Activated CD4-positive, alpha-beta T cell treated with anti-CD3 and anti-CD28 coated beads, Interleukin-2, amount 10 ng/mL, durations not matched to agents 24 days and 14 days (primary cell): ENCODE measurements at regions not wholly inside any gene's neighbourhood (a gene's known extent, or its start where the extent isn't known, plus 50 kb on each side); places are given as distances from the start of the nearest gene placed in this dataset.
"Not testable (repeated sequence)": the region's sequence is repeated elsewhere in the genome, so short reads cannot be mapped to it uniquely, and the experiment has no call there.

Source experiments
- DNase-seq: peaks from one replicate; pipeline ENCODE4 v3.0.0; 2022
- H3K27ac Mint-ChIP-seq: one replicate; pipeline ENCODE4 v1.8.0; 2022; ENCODE audit warnings: mild to moderate bottlenecking, mixed read lengths
- H3K27me3 Mint-ChIP-seq: one replicate; pipeline ENCODE4 v1.8.0; 2022; ENCODE audit warnings: mixed read lengths
- H3K36me3 Mint-ChIP-seq: one replicate; pipeline ENCODE4 v1.8.0; 2022; ENCODE audit warnings: low read depth, mild to moderate bottlenecking, mixed read lengths
- H3K4me1 Mint-ChIP-seq: one replicate; pipeline ENCODE4 v1.8.0; 2021; ENCODE audit warnings: mixed read lengths
- H3K4me3 Mint-ChIP-seq: one replicate; pipeline ENCODE4 v1.8.0; 2022; ENCODE audit warnings: mild to moderate bottlenecking, moderate library complexity, mixed read lengths
- H3K9me3 Mint-ChIP-seq: one replicate; pipeline ENCODE4 v1.8.0; 2021; ENCODE audit warnings: mixed read lengths
- intact Hi-C: fragments of 100-400 bp; cut with micrococcal nuclease; formaldehyde crosslinking; loops from one replicate; pipeline ENCODE4 v1.15.1; 2023

DNA sequence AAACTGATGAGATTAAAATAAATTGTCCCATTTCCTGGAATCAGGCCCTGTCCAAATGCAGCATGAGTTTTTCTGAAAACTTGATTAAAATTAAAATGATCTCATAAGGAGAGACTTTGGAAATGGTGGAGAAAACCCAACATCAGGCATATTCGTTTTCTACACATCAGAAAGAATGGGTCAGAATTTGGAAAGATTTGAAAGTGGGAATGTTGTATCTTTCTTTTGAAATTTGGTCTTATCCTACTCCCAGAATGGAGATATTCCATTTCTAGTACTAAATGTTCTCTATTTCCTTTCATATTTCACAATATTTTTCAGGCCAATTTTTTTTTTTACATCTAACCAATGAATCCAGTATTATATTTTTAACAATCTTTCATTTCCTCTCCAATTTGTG is 223.9 kb upstream of the RXFP2 start:
- Mint-ChIP-seq H3K36me3 (no peaks in the 10 kb centered on the region), H3K9me3 (peaks cover 3% of the 10 kb centered on the region), H3K27ac (no peak overlapping the region), H3K4me3 (no peak overlapping the region), H3K27me3 (no peaks in the 10 kb centered on the region), H3K4me1 (no peaks in the 10 kb centered on the region)
- no peak for DNase-seq
- intact Hi-C loops, result no loop called here

DNA sequence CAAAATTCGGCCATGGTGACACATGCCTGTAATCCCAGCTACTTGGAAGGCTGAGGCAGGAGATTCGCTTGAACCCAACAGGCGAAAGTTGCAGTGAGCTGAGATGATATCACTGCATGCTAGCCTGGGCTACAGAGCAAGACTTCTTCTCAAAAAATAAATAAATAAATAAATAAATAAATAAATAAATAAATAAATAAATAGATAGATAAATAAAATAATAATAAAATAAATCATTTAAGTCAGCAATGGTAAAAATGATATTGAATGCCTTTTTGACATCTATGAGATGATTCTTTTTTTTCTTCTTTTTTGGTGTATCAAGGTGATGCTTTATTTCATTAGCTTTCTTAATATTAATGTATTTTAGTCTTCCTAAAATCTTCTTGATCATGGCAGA is 221.7 kb upstream of the RXFP2 start:
- Mint-ChIP-seq H3K4me1 (no peaks in the 10 kb centered on the region), H3K36me3 (no peaks in the 10 kb centered on the region), H3K4me3 (no peak overlapping the region), H3K27me3 (no peaks in the 10 kb centered on the region), H3K9me3 (no peaks in the 10 kb centered on the region), H3K27ac (no peak overlapping the region)
- DNase-seq, result no peak
- intact Hi-C loops, result no loop called here

DNA sequence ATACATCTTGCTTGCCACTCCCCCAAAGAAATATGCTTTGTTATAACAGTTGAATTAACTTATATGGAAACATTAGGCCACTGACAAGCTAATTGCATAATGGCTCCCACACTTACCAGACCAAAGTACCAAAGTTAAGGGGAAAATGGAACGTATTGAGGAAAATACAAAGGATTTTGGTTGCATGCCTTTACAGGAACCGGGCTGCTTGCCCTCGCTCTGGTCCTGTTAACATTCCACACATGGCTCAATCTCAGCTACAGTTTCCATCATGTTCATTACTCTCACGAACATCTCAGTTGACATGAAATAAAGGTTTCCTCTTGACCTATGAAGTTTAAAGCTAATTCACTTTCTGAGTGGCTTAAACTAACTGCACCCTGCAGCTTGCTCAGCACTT is 220.7 kb upstream of the RXFP2 start:
- Mint-ChIP-seq H3K27me3 (no peaks in the 10 kb centered on the region), H3K36me3 (no peaks in the 10 kb centered on the region), H3K27ac (no peak overlapping the region), H3K4me3 (no peak overlapping the region), H3K4me1 (no peaks in the 10 kb centered on the region), H3K9me3 (no peaks in the 10 kb centered on the region)
- intact Hi-C loops, result no loop called here
- no peak for DNase-seq

DNA sequence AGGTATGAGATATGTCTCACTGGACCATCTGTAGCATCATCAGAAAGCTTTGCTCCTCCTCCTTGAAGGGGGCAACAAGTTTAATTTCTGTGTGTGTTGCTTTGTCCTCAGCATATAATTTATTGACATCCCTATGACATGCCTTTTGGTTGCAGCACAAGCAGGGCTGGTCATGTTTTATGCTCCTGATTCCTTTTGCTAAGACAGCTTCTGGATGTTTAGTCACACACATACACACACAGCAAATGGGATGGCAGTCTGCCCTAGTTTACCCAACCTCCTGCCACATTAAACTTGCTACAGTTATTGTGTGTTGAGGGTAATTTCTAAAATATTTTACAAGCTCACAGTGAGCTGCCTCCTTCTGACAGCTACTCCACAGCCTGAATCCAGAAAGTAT is 217.9 kb upstream of the RXFP2 start:
- Mint-ChIP-seq H3K4me3 (no peak overlapping the region), H3K9me3 (no peaks in the 10 kb centered on the region), H3K27ac (no peak overlapping the region), H3K27me3 (no peaks in the 10 kb centered on the region), H3K36me3 (no peaks in the 10 kb centered on the region), H3K4me1 (no peaks in the 10 kb centered on the region)
- DNase-seq, result no peak
- intact Hi-C loops, result no loop called here

DNA sequence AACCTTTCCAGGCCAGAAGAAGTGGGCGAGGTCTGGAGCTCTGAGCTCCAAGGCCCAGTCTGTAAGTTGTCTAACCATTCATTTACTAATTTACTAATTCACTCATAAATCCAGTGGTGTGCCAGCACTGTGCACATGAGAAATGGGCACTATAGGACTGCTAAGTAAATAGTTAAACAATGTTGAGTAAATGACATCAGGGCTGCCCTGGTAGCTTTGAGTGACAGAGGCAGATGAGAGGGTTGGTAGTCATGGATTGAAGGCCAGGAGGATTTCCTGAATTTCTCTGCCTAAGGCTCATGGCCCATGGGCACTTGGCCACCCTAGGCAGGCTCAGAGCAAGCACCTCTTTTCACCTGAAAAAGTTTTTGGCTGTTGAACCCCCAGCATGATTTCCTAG is 216.9 kb upstream of the RXFP2 start:
- no peak for DNase-seq
- Mint-ChIP-seq H3K9me3 (no peaks in the 10 kb centered on the region), H3K27me3 (no peaks in the 10 kb centered on the region), H3K4me3 (no peak overlapping the region), H3K27ac (no peak overlapping the region), H3K36me3 (no peaks in the 10 kb centered on the region), H3K4me1 (no peaks in the 10 kb centered on the region)
- intact Hi-C loops, result no loop called here

DNA sequence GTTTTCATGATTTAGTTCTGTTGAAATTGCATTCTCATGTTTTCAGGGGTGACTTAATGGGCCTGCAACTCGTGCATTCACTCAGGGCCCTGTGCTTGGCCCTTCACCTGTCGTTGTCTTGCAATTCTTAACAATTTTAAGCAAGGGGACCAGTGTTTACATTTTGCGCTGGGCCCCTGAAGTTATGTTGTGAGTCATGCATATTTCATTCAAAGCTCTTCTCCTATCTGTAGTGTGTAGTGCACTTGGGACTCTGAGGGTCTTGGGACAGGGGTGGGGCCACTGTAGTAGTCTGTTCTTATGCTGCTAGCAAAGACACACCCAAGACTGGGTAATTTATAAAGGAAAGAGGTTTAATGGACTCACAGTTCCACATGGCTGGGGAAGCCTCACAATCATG is 211.2 kb upstream of the RXFP2 start:
- H3K4me3 Mint-ChIP-seq, result no peak overlapping the region
- DNase-seq, result no peak
- H3K4me1 Mint-ChIP-seq, result no peaks in the 10 kb centered on the region
- no peaks in the 10 kb centered on the region for H3K27me3 Mint-ChIP-seq
- H3K9me3 Mint-ChIP-seq, result no peaks in the 10 kb centered on the region
- no peaks in the 10 kb centered on the region for H3K36me3 Mint-ChIP-seq
- H3K27ac Mint-ChIP-seq, result no peak overlapping the region
- intact Hi-C loops, result no loop called here

DNA sequence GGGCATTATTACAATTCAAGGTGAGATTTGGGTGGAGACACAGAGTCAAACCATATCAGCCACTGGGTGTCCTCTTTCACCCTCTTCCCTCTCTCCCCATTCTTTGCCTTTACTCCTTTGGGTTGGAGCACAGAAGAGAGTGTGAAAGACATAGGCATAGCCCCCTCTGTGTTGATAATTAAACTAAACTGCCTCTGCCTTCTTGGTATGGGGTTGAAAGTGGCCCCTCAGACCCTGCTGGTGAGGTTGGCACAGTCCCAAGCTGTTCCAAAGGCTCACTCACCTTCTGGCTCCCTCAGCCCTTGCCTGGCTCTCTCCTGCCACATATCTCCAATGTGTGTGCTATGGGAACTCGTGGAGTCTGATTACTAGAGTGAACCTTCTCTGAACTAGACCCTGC is 210.6 kb upstream of the RXFP2 start:
- intact Hi-C loops, result no loop called here
- H3K9me3 Mint-ChIP-seq, result no peaks in the 10 kb centered on the region

DNA sequence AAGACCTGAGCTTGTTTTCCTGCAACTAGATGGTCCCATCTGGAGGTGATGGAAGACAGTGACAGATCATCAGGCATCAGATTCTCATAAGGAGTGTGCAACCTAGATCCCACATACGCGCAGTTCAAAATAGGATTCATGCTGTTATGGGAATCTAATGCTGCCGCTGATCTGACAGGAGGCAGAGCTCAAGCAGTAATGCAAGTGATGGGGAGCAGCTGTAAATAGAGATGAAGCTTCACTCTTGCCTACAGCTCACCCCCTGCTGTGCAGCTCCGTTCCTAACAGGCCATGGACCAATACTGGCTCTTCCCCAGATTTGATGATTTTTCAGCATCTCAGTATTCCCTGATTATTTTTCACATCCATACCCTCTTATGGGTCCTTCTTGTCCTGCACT is 208.4 kb upstream of the RXFP2 start:
- no peaks in the 10 kb centered on the region for H3K9me3 Mint-ChIP-seq
- no peaks in the 10 kb centered on the region for H3K4me1 Mint-ChIP-seq
- intact Hi-C loops, result no loop called here

More for the DNA sequence above, 210.6 kb upstream of the RXFP2 start:
- Mint-ChIP-seq H3K27ac (no peak overlapping the region), H3K36me3 (no peaks in the 10 kb centered on the region), H3K4me3 (no peak overlapping the region), H3K4me1 (no peaks in the 10 kb centered on the region), H3K27me3 (no peaks in the 10 kb centered on the region)
- DNase-seq, result no peak

DNA sequence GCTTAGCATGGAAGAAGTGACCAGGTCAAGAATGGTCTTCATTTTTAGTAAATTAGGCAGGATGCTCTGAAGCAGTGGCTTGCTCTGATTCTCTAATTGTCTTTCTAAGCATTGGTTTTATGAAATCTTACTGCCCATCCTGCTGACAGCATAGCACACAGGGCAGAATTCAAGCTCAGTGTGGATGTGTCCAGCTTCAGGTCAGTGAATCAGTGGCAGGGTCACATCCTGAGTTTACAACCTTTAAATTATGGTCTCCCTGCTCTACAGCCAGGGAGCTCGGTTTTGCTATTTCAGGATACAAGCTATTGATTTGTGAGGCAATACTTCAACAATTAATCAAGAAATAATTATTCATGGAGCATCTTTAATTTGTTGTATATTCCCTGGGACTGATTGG is 202.3 kb upstream of the RXFP2 start:
- H3K36me3 Mint-ChIP-seq, result no peaks in the 10 kb centered on the region
- H3K27ac Mint-ChIP-seq, result no peak overlapping the region
- no peak for DNase-seq
- H3K9me3 Mint-ChIP-seq, result peaks cover 3% of the 10 kb centered on the region
- H3K27me3 Mint-ChIP-seq, result no peaks in the 10 kb centered on the region
- no peak overlapping the region for H3K4me3 Mint-ChIP-seq
- intact Hi-C loops, result no loop called here
- no peaks in the 10 kb centered on the region for H3K4me1 Mint-ChIP-seq

More for the DNA sequence above, 208.4 kb upstream of the RXFP2 start:
- Mint-ChIP-seq H3K4me3 (no peak overlapping the region), H3K27ac (no peak overlapping the region), H3K36me3 (no peaks in the 10 kb centered on the region), H3K27me3 (no peaks in the 10 kb centered on the region)
- no peak for DNase-seq

DNA sequence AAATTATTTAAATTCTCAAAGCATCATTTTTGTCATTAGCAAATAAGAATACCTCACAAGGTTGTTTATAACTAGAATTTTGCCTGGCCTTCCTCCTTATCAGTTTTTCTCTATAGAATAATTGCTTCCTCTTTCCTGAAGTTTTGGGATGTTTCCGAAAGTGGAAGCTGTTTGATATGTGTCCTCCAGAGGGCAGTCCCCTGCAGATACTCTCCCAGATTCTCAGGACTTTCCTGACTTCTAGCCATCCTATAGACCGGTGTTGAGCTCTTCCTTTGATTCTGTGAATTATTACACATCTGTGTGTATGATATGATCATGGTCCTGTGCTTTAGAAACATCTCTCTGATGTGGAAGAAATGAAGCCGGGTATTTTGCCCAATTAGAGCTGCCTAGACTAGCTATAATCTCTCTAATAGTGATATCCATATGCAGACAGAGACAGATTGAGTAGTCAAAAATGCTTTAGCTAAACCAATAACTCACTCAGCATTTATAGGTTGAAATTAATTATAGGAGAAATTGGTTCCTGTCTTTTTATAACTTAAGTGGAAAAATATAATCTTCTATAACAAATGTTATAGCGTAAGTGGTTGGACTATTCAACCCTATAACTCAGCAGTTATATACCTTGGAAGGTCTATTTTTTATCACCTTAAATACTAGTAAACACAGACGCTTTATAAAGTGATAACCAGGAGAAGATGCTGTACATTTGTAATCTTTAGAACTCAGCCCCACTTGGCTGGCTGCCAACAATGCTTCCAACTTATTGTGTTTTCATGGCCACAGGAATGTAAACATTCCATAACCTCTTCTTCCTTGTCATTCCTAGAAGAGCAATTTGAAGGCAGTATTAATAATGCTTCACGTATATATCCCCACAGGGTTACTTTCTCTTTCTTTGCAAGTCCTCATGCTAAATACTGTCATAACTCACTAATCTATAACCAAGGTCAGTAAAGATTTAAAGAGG is 201.0 kb upstream of the RXFP2 start:
- no peaks in the 10 kb centered on the region for H3K36me3 Mint-ChIP-seq
- H3K9me3 Mint-ChIP-seq, result peaks cover 3% of the 10 kb centered on the region
- no peaks in the 10 kb centered on the region for H3K4me1 Mint-ChIP-seq
- no peak for DNase-seq
- H3K4me3 Mint-ChIP-seq, result no peak overlapping the region
- intact Hi-C loops, result no loop called here
- H3K27me3 Mint-ChIP-seq, result no peaks in the 10 kb centered on the region
- H3K27ac Mint-ChIP-seq, result no peak overlapping the region

DNA sequence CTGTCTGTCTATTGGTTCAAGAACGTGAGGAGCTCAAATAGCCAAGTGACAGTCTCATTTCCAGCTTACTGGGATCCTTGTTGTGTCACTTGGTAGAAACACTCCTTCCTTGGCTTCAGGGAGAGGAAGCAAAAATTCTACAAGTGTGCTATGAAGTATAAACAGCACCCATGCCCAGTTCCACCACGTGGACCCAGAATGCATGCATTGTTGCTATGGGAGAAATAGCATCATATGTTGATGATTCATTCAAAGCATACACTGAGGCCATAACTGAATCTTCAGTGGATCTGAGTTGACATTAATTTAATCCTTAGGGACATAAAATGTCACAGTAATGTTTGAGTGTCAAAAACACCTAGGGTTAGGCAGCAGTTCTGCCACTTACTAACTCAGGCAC is 199.0 kb upstream of the RXFP2 start:
- intact Hi-C loops, result no loop called here

DNA sequence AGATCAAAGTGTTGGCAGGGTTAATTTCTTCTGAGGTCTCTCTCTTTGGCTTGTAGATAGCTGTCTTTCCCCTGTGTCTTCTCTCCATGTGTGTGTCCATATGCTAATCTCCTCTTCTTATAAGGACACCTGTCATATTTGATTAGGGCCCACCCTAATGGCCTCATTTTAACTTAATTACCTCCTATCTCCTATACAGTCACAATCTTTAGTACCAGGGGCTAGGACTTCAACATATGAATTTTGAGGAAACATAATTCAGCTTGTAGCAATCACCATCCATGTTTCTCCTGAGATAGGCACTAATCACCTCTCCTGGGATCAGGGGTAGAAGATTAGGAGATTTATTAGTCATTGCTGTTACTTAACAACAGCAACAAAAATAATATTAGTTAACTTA is 196.1 kb upstream of the RXFP2 start:
- no peak overlapping the region for H3K27ac Mint-ChIP-seq
- intact Hi-C loops, result no loop called here
- H3K4me1 Mint-ChIP-seq, result no peaks in the 10 kb centered on the region
- H3K36me3 Mint-ChIP-seq, result no peaks in the 10 kb centered on the region
- no peak overlapping the region for H3K4me3 Mint-ChIP-seq
- H3K9me3 Mint-ChIP-seq, result peaks cover 3% of the 10 kb centered on the region
- DNase-seq, result no peak
- no peaks in the 10 kb centered on the region for H3K27me3 Mint-ChIP-seq

More for the DNA sequence above, 199.0 kb upstream of the RXFP2 start:
- no peaks in the 10 kb centered on the region for H3K36me3 Mint-ChIP-seq
- H3K4me1 Mint-ChIP-seq, result no peaks in the 10 kb centered on the region
- DNase-seq, result no peak
- no peak overlapping the region for H3K27ac Mint-ChIP-seq
- H3K27me3 Mint-ChIP-seq, result no peaks in the 10 kb centered on the region
- H3K9me3 Mint-ChIP-seq, result peaks cover 3% of the 10 kb centered on the region
- no peak overlapping the region for H3K4me3 Mint-ChIP-seq

DNA sequence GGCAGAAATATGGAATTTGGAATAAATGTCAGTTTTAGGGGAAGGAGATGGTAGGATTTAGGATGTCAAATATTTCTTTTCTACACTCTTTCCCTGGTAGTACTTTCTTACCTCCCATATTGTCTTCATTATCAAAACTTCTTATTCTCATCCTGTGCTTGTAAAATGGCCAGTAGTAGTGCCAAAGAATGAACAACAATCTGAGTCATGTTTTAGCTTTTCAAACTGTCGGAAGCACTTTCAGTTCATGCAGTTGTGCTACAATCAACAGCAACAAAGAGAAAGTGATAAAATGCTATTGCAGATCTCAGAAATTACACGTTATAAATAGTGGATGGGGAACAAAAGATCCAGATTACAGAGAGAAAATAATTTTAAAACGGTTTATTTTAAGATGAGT is 193.7 kb upstream of the RXFP2 start:
- intact Hi-C loops, result no loop called here
- H3K27ac Mint-ChIP-seq, result no peak overlapping the region
- no peaks in the 10 kb centered on the region for H3K27me3 Mint-ChIP-seq
- DNase-seq, result no peak
- no peaks in the 10 kb centered on the region for H3K36me3 Mint-ChIP-seq
- H3K4me3 Mint-ChIP-seq, result no peak overlapping the region
- no peaks in the 10 kb centered on the region for H3K4me1 Mint-ChIP-seq
- peaks cover 3% of the 10 kb centered on the region for H3K9me3 Mint-ChIP-seq

DNA sequence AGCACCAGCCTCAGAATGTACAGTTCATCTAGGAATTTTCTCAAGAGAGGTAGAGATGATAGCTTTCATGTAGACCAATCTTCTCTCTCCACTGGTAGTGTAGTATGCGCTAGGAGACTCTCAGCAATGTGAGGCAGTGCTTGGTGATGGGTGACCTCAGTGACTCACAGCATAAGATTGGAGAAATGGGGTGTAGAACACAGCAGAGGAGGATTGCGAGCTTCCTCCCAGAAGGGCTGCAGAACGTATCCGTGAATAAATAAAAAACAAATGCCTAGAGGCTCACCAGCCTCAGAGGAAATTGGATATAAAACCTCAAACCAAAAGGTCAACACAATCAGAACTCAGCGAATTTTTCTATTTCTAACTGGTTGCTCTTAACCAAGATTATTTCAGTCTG is 182.9 kb upstream of the RXFP2 start:
- no peaks in the 10 kb centered on the region for H3K4me1 Mint-ChIP-seq

DNA sequence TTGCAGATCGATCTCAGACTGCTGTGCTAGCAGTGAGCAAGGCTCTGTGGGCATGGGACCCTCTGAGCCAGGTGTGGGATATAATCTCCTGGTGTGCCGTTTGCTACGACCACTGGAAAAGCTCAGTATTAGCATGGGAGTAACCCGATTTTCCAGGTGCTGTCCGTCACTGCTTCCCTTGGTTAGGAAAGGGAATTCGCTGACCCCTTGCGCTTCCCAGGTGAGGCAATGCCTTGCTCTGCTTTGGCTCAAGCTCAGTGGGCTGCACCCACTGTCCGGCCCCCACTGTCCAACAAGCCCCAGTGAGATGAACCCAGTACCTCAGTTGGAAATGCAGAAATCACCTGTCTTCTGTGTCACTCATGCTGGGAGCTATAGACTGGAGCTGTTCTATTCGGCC is 155.1 kb upstream of the RXFP2 start:
- DNase-seq, H3K27me3 Mint-ChIP-seq, H3K36me3 Mint-ChIP-seq, intact Hi-C loops, H3K27ac Mint-ChIP-seq, H3K4me1 Mint-ChIP-seq, H3K4me3 Mint-ChIP-seq: not testable (repeated sequence)
- peaks cover 10% of the 10 kb centered on the region for H3K9me3 Mint-ChIP-seq

More for the DNA sequence above, 182.9 kb upstream of the RXFP2 start:
- H3K36me3 Mint-ChIP-seq, result no peaks in the 10 kb centered on the region
- H3K27me3 Mint-ChIP-seq, result no peaks in the 10 kb centered on the region
- H3K4me3 Mint-ChIP-seq, result no peak overlapping the region
- intact Hi-C loops, result no loop called here
- H3K9me3 Mint-ChIP-seq, result peaks cover 3% of the 10 kb centered on the region
- H3K27ac Mint-ChIP-seq, result no peak overlapping the region
- DNase-seq, result no peak
